WTC11 (cell line): ENCODE measurements at regions not wholly inside any gene's neighbourhood (a gene's known extent, or its start where the extent isn't known, plus 50 kb on each side); places are given as distances from the start of the nearest gene placed in this dataset.
"Not testable (repeated sequence)": the region's sequence is repeated elsewhere in the genome, so short reads cannot be mapped to it uniquely, and the experiment has no call there.

ENCODE experiments used
- ATAC-seq: fragments of 200-7000 bp; cut with Tn5 transposase; 2 replicates; pipeline ENCODE4 v1.10.0; 2021; ENCODE audit warnings: mild to moderate bottlenecking, moderate library complexity
- CTCF ChIA-PET: fragments of 300-600 bp; sonication (Branson Sonifier 250); formaldehyde crosslinking; loops from one replicate; lab custom pipeline; 2021; ENCODE audit warnings: antibody characterized with exemption; lab: Charles Lee
- POLR2A ChIA-PET: fragments of 350-600 bp; sonication (Branson Sonifier 250); formaldehyde crosslinking; loops from one replicate; lab custom pipeline; 2021; ENCODE audit warnings: antibody characterized with exemption; lab: Charles Lee
- DNase-seq: peaks from one replicate; pipeline ENCODE4 v3.0.0; 2021; ENCODE audit warnings: low spot score
- H3K27ac Mint-ChIP-seq: 2 replicates; pipeline ENCODE4 v1.8.0; 2021; ENCODE audit warnings: mixed read lengths
- H3K27me3 Mint-ChIP-seq: 2 replicates; pipeline ENCODE4 v1.8.0; 2021; ENCODE audit warnings: low read depth, mild to moderate bottlenecking, moderate library complexity, mixed read lengths
- H3K36me3 Mint-ChIP-seq: 2 replicates; pipeline ENCODE4 v1.8.0; 2021; ENCODE audit warnings: mixed read lengths
- H3K4me1 Mint-ChIP-seq: 2 replicates; pipeline ENCODE4 v1.8.0; 2022; ENCODE audit warnings: mixed read lengths
- H3K4me3 Mint-ChIP-seq: 2 replicates; pipeline ENCODE4 v1.8.0; 2021; ENCODE audit warnings: mild to moderate bottlenecking, moderate library complexity, mixed read lengths
- H3K9me3 Mint-ChIP-seq: 2 replicates; pipeline ENCODE4 v1.8.0; 2021; ENCODE audit warnings: mixed read lengths
- ATF1 ChIP-seq: sonication (generic); formaldehyde crosslinking; IDR thresholded peaks from 2 replicates; pipeline ENCODE4 v1.8.1; 2023; ENCODE audit warnings: mild to moderate bottlenecking, moderate library complexity, missing genetic modification reagents
- CREB1 ChIP-seq: sonication (generic); formaldehyde crosslinking; IDR thresholded peaks from 2 replicates; pipeline ENCODE4 v1.8.0; 2023; ENCODE audit warnings: mild to moderate bottlenecking, missing genetic modification reagents
- EMX1 ChIP-seq: fragments of 250-450 bp; sonication (Bioruptor Pico); IDR thresholded peaks from 2 replicates; pipeline ENCODE4 v1.8.0; 2021; ENCODE audit warnings: mild to moderate bottlenecking
- ERG ChIP-seq: fragments of 250-450 bp; sonication (Bioruptor Pico); IDR thresholded peaks from 2 replicates; pipeline ENCODE4 v1.8.0; 2021; ENCODE audit warnings: mild to moderate bottlenecking
- HMGA2 ChIP-seq: fragments of 250-450 bp; sonication (Bioruptor Pico); IDR thresholded peaks from 2 replicates; pipeline ENCODE4 v1.4.0; 2021; ENCODE audit warnings: mild to moderate bottlenecking, moderate library complexity
- IRF2 ChIP-seq: sonication (generic); formaldehyde crosslinking; IDR thresholded peaks from 2 replicates; pipeline ENCODE4 v1.8.0; 2022; ENCODE audit warnings: low read depth, missing genetic modification reagents, borderline replicate concordance
- KAT7 ChIP-seq: sonication (generic); formaldehyde crosslinking; IDR thresholded peaks from 2 replicates; pipeline ENCODE4 v1.8.1; 2023; ENCODE audit warnings: missing genetic modification reagents, mild to moderate bottlenecking, borderline replicate concordance
- PRRX2 ChIP-seq: fragments of 250-450 bp; sonication (Bioruptor Pico); IDR thresholded peaks from 2 replicates; pipeline ENCODE4 v1.8.0; 2021; ENCODE audit warnings: mild to moderate bottlenecking
- USF2 ChIP-seq: sonication (generic); formaldehyde crosslinking; IDR thresholded peaks from 2 replicates; pipeline ENCODE4 v1.8.1; 2023; ENCODE audit warnings: mild to moderate bottlenecking, missing genetic modification reagents, moderate library complexity
- ZNF121 ChIP-seq: sonication (generic); formaldehyde crosslinking; IDR thresholded peaks from 2 replicates; pipeline ENCODE4 v1.8.0; 2023; ENCODE audit warnings: missing genetic modification reagents
- ZNF396 ChIP-seq: fragments of 250-450 bp; sonication (Bioruptor Pico); IDR thresholded peaks from 2 replicates; pipeline ENCODE4 v1.8.0; 2021; ENCODE audit warnings: mild to moderate bottlenecking, moderate library complexity, borderline replicate concordance
- TF ChIP-seq, protein P1 (sequence below): sonication (generic); formaldehyde crosslinking; IDR thresholded peaks from 2 replicates; pipeline ENCODE4 v1.8.0; 2022; ENCODE audit warnings: mild to moderate bottlenecking, missing genetic modification reagents
- TF ChIP-seq, protein P2 (sequence below): fragments of 200-600 bp; IDR thresholded peaks from 2 replicates; pipeline ENCODE4 v1.8.0; 2022; ENCODE audit warnings: antibody characterized with exemption
- TF ChIP-seq, protein P3 (sequence below): sonication (generic); formaldehyde crosslinking; IDR thresholded peaks from 2 replicates; pipeline ENCODE4 v1.8.0; 2022; ENCODE audit warnings: missing genetic modification reagents

GRCh38 chr7:7032221-7032620, 150.1 kb upstream of the C1GALT1 start (continued):
- TF ChIP-seq USF2 (CRISPR knock-in tag) (no peak), ZNF121 (CRISPR knock-in tag) (no peak), CREB1 (CRISPR knock-in tag) (no peak), ERG (no peak), KAT7 (CRISPR knock-in tag) (no peak)
- TF ChIP-seq, protein P1, sequence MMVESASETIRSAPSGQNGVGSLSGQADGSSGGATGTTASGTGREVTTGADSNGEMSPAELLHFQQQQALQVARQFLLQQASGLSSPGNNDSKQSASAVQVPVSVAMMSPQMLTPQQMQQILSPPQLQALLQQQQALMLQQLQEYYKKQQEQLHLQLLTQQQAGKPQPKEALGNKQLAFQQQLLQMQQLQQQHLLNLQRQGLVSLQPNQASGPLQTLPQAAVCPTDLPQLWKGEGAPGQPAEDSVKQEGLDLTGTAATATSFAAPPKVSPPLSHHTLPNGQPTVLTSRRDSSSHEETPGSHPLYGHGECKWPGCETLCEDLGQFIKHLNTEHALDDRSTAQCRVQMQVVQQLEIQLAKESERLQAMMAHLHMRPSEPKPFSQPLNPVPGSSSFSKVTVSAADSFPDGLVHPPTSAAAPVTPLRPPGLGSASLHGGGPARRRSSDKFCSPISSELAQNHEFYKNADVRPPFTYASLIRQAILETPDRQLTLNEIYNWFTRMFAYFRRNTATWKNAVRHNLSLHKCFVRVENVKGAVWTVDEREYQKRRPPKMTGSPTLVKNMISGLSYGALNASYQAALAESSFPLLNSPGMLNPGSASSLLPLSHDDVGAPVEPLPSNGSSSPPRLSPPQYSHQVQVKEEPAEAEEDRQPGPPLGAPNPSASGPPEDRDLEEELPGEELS (CRISPR knock-in tag) = no peak
- TF ChIP-seq, protein P2, sequence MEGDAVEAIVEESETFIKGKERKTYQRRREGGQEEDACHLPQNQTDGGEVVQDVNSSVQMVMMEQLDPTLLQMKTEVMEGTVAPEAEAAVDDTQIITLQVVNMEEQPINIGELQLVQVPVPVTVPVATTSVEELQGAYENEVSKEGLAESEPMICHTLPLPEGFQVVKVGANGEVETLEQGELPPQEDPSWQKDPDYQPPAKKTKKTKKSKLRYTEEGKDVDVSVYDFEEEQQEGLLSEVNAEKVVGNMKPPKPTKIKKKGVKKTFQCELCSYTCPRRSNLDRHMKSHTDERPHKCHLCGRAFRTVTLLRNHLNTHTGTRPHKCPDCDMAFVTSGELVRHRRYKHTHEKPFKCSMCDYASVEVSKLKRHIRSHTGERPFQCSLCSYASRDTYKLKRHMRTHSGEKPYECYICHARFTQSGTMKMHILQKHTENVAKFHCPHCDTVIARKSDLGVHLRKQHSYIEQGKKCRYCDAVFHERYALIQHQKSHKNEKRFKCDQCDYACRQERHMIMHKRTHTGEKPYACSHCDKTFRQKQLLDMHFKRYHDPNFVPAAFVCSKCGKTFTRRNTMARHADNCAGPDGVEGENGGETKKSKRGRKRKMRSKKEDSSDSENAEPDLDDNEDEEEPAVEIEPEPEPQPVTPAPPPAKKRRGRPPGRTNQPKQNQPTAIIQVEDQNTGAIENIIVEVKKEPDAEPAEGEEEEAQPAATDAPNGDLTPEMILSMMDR = no peak
- TF ChIP-seq, all 79 proteins: peak for 0

DNA sequence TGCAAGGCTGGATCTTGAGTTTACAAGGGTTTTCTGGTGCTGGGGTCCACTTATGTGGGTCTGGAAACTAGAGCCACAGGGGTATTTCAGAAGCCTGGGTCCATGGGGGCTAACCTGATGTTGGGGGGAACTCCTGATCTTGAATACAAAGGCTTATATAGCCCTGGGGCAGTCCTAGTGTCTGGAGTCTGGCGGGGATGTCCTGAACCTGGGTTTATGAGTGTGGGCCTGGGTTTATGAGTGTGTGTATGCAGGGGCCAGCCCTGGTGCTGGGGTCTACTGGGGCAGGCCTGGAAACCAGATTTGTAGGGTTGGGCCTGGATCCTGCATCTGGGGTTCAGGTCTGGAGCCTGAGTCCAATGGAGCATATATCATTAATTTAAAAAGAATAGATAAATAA, 146.5 kb upstream of the C1GALT1 start:
- DNase-seq (no peak), ATAC-seq (no peak)
- no peaks in the 10 kb centered on the region for H3K36me3 Mint-ChIP-seq
- TF ChIP-seq IRF2 (no peak), EMX1 (no peak), ATF1 (no peak), PRRX2 (CRISPR knock-in tag) (no peak), ZNF396 (CRISPR knock-in tag) (no peak), HMGA2 (CRISPR knock-in tag) (no peak)
- TF ChIP-seq, protein P3, sequence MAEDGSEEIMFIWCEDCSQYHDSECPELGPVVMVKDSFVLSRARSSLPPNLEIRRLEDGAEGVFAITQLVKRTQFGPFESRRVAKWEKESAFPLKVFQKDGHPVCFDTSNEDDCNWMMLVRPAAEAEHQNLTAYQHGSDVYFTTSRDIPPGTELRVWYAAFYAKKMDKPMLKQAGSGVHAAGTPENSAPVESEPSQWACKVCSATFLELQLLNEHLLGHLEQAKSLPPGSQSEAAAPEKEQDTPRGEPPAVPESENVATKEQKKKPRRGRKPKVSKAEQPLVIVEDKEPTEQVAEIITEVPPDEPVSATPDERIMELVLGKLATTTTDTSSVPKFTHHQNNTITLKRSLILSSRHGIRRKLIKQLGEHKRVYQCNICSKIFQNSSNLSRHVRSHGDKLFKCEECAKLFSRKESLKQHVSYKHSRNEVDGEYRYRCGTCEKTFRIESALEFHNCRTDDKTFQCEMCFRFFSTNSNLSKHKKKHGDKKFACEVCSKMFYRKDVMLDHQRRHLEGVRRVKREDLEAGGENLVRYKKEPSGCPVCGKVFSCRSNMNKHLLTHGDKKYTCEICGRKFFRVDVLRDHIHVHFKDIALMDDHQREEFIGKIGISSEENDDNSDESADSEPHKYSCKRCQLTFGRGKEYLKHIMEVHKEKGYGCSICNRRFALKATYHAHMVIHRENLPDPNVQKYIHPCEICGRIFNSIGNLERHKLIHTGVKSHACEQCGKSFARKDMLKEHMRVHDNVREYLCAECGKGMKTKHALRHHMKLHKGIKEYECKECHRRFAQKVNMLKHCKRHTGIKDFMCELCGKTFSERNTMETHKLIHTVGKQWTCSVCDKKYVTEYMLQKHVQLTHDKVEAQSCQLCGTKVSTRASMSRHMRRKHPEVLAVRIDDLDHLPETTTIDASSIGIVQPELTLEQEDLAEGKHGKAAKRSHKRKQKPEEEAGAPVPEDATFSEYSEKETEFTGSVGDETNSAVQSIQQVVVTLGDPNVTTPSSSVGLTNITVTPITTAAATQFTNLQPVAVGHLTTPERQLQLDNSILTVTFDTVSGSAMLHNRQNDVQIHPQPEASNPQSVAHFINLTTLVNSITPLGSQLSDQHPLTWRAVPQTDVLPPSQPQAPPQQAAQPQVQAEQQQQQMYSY = no peak
- TF ChIP-seq, all 79 proteins: peak for 0
- Mint-ChIP-seq H3K27me3 (no peaks in the 10 kb centered on the region), H3K4me3 (no peak overlapping the region), H3K4me1 (peaks cover 5% of the 10 kb centered on the region; the same call in 1 of the 2 replicates), H3K27ac (no peak overlapping the region), H3K9me3 (peaks cover 18% of the 10 kb centered on the region)
- ChIA-PET POLR2A (no interaction called here), CTCF (no interaction called here)

- H3K36me3 Mint-ChIP-seq, ATAC-seq, POLR2A ChIA-PET, DNase-seq, H3K27me3 Mint-ChIP-seq, H3K27ac Mint-ChIP-seq, H3K4me3 Mint-ChIP-seq, CTCF ChIA-PET, H3K4me1 Mint-ChIP-seq: not testable (repeated sequence)
- H3K9me3 Mint-ChIP-seq = peaks cover 27% of the 10 kb centered on the region
Measured at GRCh38 chr7:7042286-7042893, 140.0 kb upstream of the C1GALT1 start.
